Thyroid gland (tissue), 4 donors: ENCODE measurements at regions not wholly inside any gene's neighbourhood (a gene's known extent, or its start where the extent isn't known, plus 50 kb on each side); places are given as distances from the start of the nearest gene placed in this dataset.

Source experiments
- DNase-seq, 2 donors: peaks; one replicate each; pipeline ENCODE4 v3.0.0-alpha.2; 2019
- H3K27ac ChIP-seq, 3 donors: fragments of 200-600 bp; sonication (generic); 1 replicate in 2 of 3; 2 replicates in 1 of 3; pipeline ENCODE4 v1.5.1; 2016 to 2019; ENCODE audit warnings: mild to moderate bottlenecking in 1 of 3, moderate library complexity in 1 of 3
- H3K27me3 ChIP-seq: fragments of 200-600 bp; sonication (generic); one replicate; pipeline ENCODE4 v1.5.1; 2019
- H3K36me3 ChIP-seq, 2 donors: fragments of 200-600 bp; sonication (generic); one replicate each; pipeline ENCODE4 v1.5.1; 2016 to 2019
- H3K4me1 ChIP-seq, 2 donors: fragments of 200-600 bp; sonication (generic); one replicate each; pipeline ENCODE4 v1.5.1; 2017 to 2019
- H3K4me3 ChIP-seq, 3 donors: fragments of 200-600 bp; sonication (generic); replicated peaks in 1 of 3; 1 replicate in 2 of 3; 2 replicates in 1 of 3; pipeline ENCODE4 v1.5.1; 2016; ENCODE audit warnings: mild to moderate bottlenecking in 1 of 3
- H3K9me3 ChIP-seq: fragments of 200-600 bp; sonication (generic); one replicate; pipeline ENCODE4 v1.5.1; 2017
- POLR2A ChIP-seq, 2 donors: fragments of 450-650 bp; IDR thresholded peaks; one replicate each; pipeline ENCODE4 v1.6.1; 2017; ENCODE audit warnings: antibody characterized with exemption in 2 of 2, mild to moderate bottlenecking in 2 of 2, moderate library complexity in 1 of 2
- WGBS, 2 donors: methylation state at CpG; one replicate each; pipeline ENCODE4 v1.1.5; 2017; 5-methylcytosine and 5-hydroxymethylcytosine counted together
- intact Hi-C: fragments of 100-400 bp; cut with DNase I; formaldehyde crosslinking; loops from one replicate; pipeline ENCODE4 v1.15.1; 2023
- TF ChIP-seq, protein P1 (sequence below), 6 experiments: fragments of 200-600 bp in 3 of 6; fragments of 450-650 bp in 3 of 6; sonication (generic) in 3 of 6; IDR thresholded peaks; one replicate each; pipeline ENCODE4 v1.5.1; 2016 to 2019; ENCODE audit warnings: antibody characterized with exemption in 6 of 6, mild to moderate bottlenecking in 2 of 6, inconsistent platforms in 1 of 6, moderate library complexity in 1 of 6

DNA sequence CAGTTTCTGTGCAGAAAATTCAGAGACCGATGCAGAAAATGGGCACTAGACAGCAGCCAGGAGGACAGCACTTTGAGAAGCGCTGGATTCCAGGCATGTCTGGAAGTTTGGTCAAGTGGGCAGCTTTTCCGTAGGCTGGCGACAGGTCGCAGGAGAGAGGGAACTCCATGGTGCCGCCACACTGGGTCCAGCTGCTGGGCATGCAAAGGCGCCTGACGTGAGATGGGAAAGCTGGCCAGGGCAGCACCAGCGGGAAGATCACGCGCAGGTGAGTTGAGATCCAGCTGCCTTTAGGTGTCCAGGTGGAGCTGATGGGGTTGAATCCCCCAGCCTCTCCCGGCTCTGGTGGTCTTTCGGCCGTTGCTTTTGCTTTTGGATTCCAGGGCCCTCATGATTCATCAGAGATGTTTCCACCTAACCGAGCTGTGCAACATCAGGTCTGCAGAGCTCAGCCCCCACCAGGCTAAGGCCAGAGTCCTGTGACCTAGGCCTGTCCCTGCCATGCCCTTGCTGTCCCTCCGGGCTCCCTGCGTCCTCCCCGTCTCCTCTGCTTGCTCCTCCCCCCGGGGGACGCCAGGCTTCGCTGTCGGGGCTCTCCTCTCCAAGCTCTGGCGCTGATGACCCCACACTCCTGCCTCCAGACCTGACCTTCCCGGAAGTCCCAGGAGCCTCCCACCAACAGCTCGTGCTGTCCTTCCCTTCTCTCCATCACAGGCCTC, 1001.7 kb downstream of the BRD1 start:
- Histone ChIP-seq H3K27ac (no peak overlapping the region), H3K4me3 (no peak overlapping the region), H3K4me1 (no peaks in the 10 kb centered on the region), H3K9me3 (no peaks in the 10 kb centered on the region), H3K27me3 (no peaks in the 10 kb centered on the region), H3K36me3 (no peaks in the 10 kb centered on the region)
- DNase-seq = no peak
- 75 to 79% methylated on average over 22 to 25 of the region's 25 CpGs for WGBS, 2 donors
- no peak for TF ChIP-seq POLR2A (IDR thresholded peaks at IDR 0.05)
- TF ChIP-seq, protein P1, sequence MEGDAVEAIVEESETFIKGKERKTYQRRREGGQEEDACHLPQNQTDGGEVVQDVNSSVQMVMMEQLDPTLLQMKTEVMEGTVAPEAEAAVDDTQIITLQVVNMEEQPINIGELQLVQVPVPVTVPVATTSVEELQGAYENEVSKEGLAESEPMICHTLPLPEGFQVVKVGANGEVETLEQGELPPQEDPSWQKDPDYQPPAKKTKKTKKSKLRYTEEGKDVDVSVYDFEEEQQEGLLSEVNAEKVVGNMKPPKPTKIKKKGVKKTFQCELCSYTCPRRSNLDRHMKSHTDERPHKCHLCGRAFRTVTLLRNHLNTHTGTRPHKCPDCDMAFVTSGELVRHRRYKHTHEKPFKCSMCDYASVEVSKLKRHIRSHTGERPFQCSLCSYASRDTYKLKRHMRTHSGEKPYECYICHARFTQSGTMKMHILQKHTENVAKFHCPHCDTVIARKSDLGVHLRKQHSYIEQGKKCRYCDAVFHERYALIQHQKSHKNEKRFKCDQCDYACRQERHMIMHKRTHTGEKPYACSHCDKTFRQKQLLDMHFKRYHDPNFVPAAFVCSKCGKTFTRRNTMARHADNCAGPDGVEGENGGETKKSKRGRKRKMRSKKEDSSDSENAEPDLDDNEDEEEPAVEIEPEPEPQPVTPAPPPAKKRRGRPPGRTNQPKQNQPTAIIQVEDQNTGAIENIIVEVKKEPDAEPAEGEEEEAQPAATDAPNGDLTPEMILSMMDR (IDR thresholded peaks at IDR 0.05) = no peak
- intact Hi-C loops = no loop called here

DNA sequence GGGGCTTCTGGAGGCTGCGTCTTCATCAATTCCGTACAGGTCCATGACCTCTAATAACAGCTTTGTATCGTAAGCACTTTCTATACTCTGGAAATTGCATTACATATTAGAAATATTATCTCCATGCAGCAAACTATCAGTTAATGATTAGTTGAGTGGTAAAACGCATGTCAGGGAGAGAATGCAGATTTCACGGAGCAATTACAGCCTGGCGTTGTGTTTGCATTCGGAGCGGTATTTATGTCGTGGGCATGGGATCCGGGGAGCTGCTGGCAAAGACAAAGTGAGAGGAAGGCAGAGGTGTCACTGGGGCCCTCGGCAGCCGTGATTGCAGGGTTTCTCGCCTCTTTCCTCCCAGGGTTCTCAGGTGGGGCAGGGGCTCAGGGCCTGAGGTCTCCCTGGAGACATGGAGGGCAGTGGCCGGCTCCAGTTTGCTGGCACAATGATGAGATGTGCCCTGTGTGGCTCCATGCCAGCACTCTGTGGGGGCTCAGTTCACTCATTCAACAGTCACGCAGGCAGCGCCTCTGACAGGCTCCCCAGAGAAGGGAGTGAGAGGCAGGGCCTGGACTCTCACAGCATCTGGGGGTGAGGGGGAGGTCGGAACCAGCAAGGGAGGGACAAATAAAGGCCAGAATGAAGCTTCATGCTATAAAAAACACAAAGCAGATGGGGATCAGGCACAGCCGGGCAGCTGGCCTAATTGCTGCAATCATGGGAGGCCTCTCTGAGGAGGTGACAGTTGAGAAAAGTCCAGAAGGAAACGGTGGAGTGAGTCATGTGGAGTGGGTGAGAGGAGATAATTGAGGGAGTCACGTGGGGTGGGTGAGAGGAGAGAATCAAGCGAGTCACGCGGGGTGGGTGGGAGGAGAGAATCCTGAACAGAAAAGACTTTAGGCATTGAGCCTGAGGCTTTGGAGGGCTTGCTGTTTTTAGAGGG, 1002.7 kb downstream of the BRD1 start:
- Histone ChIP-seq H3K9me3 (no peaks in the 10 kb centered on the region), H3K27me3 (no peaks in the 10 kb centered on the region), H3K4me1 (no peaks in the 10 kb centered on the region), H3K36me3 (no peaks in the 10 kb centered on the region), H3K27ac (no peak overlapping the region), H3K4me3 (no peak overlapping the region)
- WGBS, 2 donors = 63 to 64% methylated on average over 23 of the region's 23 CpGs
- intact Hi-C loops = no loop called here
- TF ChIP-seq, protein P1 (IDR thresholded peaks at IDR 0.05) = no peak
- no peak for TF ChIP-seq POLR2A (IDR thresholded peaks at IDR 0.05)
- no peak for DNase-seq

DNA sequence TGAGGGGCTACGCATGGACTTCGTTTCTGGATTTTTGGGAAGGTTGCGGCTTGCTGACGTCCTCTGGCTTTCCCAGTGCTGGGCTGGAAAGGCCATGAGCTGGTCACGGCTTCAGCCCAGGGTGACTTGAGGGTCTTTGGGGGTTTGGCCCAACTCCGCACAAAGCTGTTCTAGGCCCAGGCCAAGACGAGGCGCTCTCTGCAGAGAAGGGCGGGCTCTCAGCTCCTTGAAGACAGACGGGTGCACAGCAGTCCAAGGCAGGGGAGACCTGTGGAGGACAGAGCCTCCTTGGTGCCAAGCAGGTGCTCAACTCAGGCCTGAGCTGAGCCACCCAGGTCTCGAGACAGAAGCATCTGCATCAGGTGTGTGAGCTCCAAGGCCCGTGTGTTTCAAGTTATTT, 1003.7 kb downstream of the BRD1 start:
- Histone ChIP-seq H3K27ac (no peak overlapping the region), H3K36me3 (no peaks in the 10 kb centered on the region), H3K27me3 (no peaks in the 10 kb centered on the region), H3K9me3 (no peaks in the 10 kb centered on the region), H3K4me1 (no peaks in the 10 kb centered on the region), H3K4me3 (no peak overlapping the region)
- WGBS, 2 donors = 75 to 86% methylated on average over 10 to 12 of the region's 12 CpGs
- intact Hi-C loops = no loop called here
- no peak for DNase-seq
- TF ChIP-seq, protein P1 (IDR thresholded peaks at IDR 0.05) = no peak

DNA sequence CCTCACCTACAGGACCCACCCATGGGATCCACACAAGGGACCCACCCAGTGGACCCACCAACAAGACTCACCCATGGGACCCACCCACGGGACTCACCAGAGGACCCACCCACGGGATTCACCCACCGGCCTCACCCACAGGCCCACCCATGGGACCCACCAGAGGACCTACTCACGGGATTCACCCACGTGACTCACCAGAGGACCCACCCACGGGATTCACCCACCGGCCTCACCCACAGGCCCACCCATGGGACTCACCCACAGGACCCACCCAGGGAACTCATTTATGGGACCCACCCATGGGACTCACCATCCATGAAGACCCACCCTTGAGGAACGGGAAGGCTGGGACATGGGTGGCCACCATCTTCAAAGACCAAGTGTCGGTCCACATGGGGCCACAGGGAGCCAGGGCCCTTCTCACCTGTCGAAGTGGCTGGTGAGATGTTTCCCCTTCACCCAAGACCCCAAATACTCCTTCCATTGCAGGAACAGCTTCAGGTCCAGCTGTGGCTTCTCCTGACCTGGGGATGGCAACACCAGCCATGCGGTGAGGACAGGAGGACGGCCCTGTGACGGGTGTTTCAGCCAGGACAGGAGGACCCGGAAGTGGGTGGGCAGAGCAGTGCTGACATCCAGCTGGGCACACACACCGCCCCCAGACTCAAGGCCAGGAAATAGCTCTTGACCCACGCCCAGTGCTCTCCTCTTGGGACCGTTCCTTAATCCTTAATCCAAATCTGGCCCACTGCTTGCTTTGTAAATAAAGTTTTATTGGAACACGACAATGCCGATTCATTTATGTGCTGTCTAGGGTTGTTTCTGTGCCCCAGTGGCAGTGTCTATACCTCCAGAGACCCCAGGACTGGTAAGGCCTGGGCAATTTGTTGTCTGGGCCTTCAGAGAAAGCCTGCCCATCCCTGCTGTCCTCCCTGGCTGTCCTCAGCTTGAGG, 1005.1 kb downstream of the BRD1 start:
- intact Hi-C loops = no loop called here
- Histone ChIP-seq H3K9me3 (no peaks in the 10 kb centered on the region), H3K4me1 (no peaks in the 10 kb centered on the region), H3K27ac (no peak overlapping the region), H3K4me3 (no peak overlapping the region), H3K27me3 (no peaks in the 10 kb centered on the region), H3K36me3 (no peaks in the 10 kb centered on the region)
- no peak for TF ChIP-seq POLR2A (IDR thresholded peaks at IDR 0.05)
- TF ChIP-seq, protein P1 (IDR thresholded peaks at IDR 0.05) = no peak
- no peak for DNase-seq
- 87 to 93% methylated on average over 13 to 19 of the region's 19 CpGs for WGBS, 2 donors
